Trophoblast cell (in vitro differentiated cells and primary cell): ENCODE measurements at regions not wholly inside any gene's neighbourhood (a gene's known extent, or its start where the extent isn't known, plus 50 kb on each side); places are given as distances from the start of the nearest gene placed in this dataset.
"Not testable (repeated sequence)": the region's sequence is repeated elsewhere in the genome, so short reads cannot be mapped to it uniquely, and the experiment has no call there.

Experiments used
- DNase-seq, 2 donors: peaks; one replicate each; pipeline ENCODE4 v3.0.0-alpha.2; 2016
- H2AFZ ChIP-seq: 2 replicates; pipeline ENCODE4 v1.6.1; 2013; ENCODE audit warnings: low read length, moderate library complexity, mild to moderate bottlenecking; ENCODE audit not compliant: insufficient read depth, poor library complexity
- H2AK5ac ChIP-seq: 2 replicates; pipeline ENCODE4 v1.6.1; 2013; ENCODE audit warnings: mild to moderate bottlenecking, low read length
- H2BK120ac ChIP-seq: 2 replicates; pipeline ENCODE4 v1.6.1; 2013; ENCODE audit warnings: low read length, mild to moderate bottlenecking, moderate library complexity; ENCODE audit not compliant: insufficient read depth, poor library complexity
- H2BK12ac ChIP-seq: 2 replicates; pipeline ENCODE4 v1.6.1; 2013; ENCODE audit warnings: mild to moderate bottlenecking, low read length, moderate library complexity
- H2BK5ac ChIP-seq: 2 replicates; pipeline ENCODE4 v1.6.1; 2013; ENCODE audit warnings: low read length, low read depth, moderate library complexity, mild to moderate bottlenecking; ENCODE audit not compliant: poor library complexity
- H3K14ac ChIP-seq: 2 replicates; pipeline ENCODE4 v1.6.1; 2013; ENCODE audit warnings: mild to moderate bottlenecking, low read length
- H3K18ac ChIP-seq: 2 replicates; pipeline ENCODE4 v1.6.1; 2013; ENCODE audit warnings: mild to moderate bottlenecking, low read length
- H3K23ac ChIP-seq: 2 replicates; pipeline ENCODE4 v1.6.1; 2013; ENCODE audit warnings: low read length
- H3K27ac ChIP-seq: 2 replicates; pipeline ENCODE4 v1.5.1; 2013; ENCODE audit warnings: low read depth, mild to moderate bottlenecking, inconsistent platforms, low read length, moderate library complexity
- H3K27me3 ChIP-seq: 2 replicates; pipeline ENCODE4 v1.6.1; 2013; ENCODE audit warnings: inconsistent platforms, mild to moderate bottlenecking, low read length, moderate library complexity; ENCODE audit not compliant: insufficient read depth
- H3K36me3 ChIP-seq, 2 experiments: 1 replicate in 1 of 2; 2 replicates in 1 of 2; pipeline ENCODE4 v1.6.1; 2013; ENCODE audit warnings: low read length in 2 of 2, mild to moderate bottlenecking in 2 of 2, moderate library complexity in 1 of 2; ENCODE audit not compliant: insufficient read depth in 2 of 2, control insufficient read depth in 1 of 2
- H3K4ac ChIP-seq: 2 replicates; pipeline ENCODE4 v1.6.1; 2013; ENCODE audit warnings: low read depth, mild to moderate bottlenecking, low read length, moderate library complexity
- H3K4me1 ChIP-seq, 2 experiments: 1 replicate in 1 of 2; 2 replicates in 1 of 2; pipeline ENCODE4 v1.6.1; 2013; ENCODE audit warnings: low read length in 2 of 2, mild to moderate bottlenecking in 2 of 2, moderate library complexity in 1 of 2; ENCODE audit not compliant: insufficient read depth in 2 of 2, control insufficient read depth in 1 of 2
- H3K4me2 ChIP-seq: 2 replicates; pipeline ENCODE4 v1.6.1; 2013; ENCODE audit warnings: inconsistent platforms, mild to moderate bottlenecking, low read length, moderate library complexity
- H3K4me3 ChIP-seq: 2 replicates; pipeline ENCODE4 v1.5.1; 2013; ENCODE audit warnings: mild to moderate bottlenecking, low read depth, low read length, inconsistent platforms
- H3K79me1 ChIP-seq: one replicate; pipeline ENCODE4 v1.6.1; 2013; ENCODE audit warnings: low read length
- H3K79me2 ChIP-seq: 2 replicates; pipeline ENCODE4 v1.6.1; 2013; ENCODE audit warnings: low read length, mild to moderate bottlenecking; ENCODE audit not compliant: control insufficient read depth, insufficient read depth, poor library complexity
- H3K9ac ChIP-seq: 2 replicates; pipeline ENCODE4 v1.6.1; 2013; ENCODE audit warnings: mild to moderate bottlenecking, low read length
- H3K9me3 ChIP-seq: 2 replicates; pipeline ENCODE4 v1.6.1; 2013; ENCODE audit warnings: low read depth, mild to moderate bottlenecking, control low read depth, inconsistent platforms, low read length; ENCODE audit not compliant: insufficient read depth
- H4K12ac ChIP-seq: 2 replicates; pipeline ENCODE4 v1.6.1; 2013; ENCODE audit warnings: low read depth, mild to moderate bottlenecking, low read length, moderate library complexity
- H4K8ac ChIP-seq: 2 replicates; pipeline ENCODE4 v1.6.1; 2013; ENCODE audit warnings: low read depth, mild to moderate bottlenecking, low read length, moderate library complexity
- H4K91ac ChIP-seq: one replicate; pipeline ENCODE4 v1.6.1; 2013; ENCODE audit warnings: low read depth, mild to moderate bottlenecking, low read length, moderate library complexity
- WGBS: extraction: QIAGEN DNeasy Blood & Tissue Kit; methylation state at CpG from one replicate; pipeline ENCODE4 v1.1.7; 2013; ENCODE audit warnings: missing lambda C conversion rate; ENCODE audit not compliant: insufficient read length, insufficient coverage; ENCODE audit errors: extremely low coverage; 5-methylcytosine and 5-hydroxymethylcytosine counted together

DNA sequence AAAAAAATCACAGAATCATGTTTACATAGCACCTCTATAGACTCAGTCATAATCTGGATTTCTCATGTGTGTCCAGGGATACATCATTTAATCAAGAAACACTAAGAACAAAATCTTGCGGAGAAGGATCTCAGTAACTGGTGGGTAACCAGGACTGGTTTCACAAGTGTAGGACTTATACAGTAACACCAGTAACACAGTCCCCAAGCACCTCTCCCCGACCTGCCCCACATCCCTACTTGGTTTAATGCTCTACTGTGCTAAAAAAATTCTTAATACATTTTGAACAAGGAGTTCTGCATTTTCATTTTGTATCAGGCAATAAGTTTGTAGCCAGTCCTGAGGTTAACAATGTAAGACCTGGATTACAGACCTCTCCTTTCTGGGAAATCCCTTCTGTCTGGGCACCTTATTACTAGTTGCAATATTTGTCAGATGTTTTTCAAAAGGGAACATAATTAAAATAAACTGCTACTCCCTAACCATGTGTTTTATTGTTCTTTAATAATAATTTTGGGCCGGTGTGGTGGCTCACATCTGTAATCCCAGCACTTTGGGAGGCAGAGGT, 57.6 kb upstream of the BBX start:
- H3K27ac ChIP-seq: no peak overlapping the region
- H3K9me3 ChIP-seq: no peaks in the 10 kb centered on the region
- no peak overlapping the region for H4K8ac ChIP-seq
- H3K9ac ChIP-seq: no peak overlapping the region
- no peak overlapping the region for H3K4me3 ChIP-seq
- no peak overlapping the region for H3K4ac ChIP-seq
- H3K4me2 ChIP-seq: no peak overlapping the region
- H3K14ac ChIP-seq: no peak overlapping the region
- no peaks in the 10 kb centered on the region for H3K36me3 ChIP-seq
- no peaks in the 10 kb centered on the region for H3K27me3 ChIP-seq
- no CpG with 5 or more reads among the region's 3 CpGs for WGBS
- no peak overlapping the region for H2AFZ ChIP-seq
- no peak overlapping the region for H4K12ac ChIP-seq
- H3K18ac ChIP-seq: no peak overlapping the region
- peak in 1 of 2 donors; percentile 18 for DNase-seq
- H4K91ac ChIP-seq: no peak overlapping the region
- H2BK5ac ChIP-seq: no peak overlapping the region
- H3K79me1 ChIP-seq: no peaks in the 10 kb centered on the region
- H3K23ac ChIP-seq: no peak overlapping the region
- no peaks in the 10 kb centered on the region for H3K4me1 ChIP-seq
- no peak overlapping the region for H2BK120ac ChIP-seq
- H2BK12ac ChIP-seq: no peak overlapping the region
- H3K79me2 ChIP-seq: no peaks in the 10 kb centered on the region
- H2AK5ac ChIP-seq: no peak overlapping the region

DNA sequence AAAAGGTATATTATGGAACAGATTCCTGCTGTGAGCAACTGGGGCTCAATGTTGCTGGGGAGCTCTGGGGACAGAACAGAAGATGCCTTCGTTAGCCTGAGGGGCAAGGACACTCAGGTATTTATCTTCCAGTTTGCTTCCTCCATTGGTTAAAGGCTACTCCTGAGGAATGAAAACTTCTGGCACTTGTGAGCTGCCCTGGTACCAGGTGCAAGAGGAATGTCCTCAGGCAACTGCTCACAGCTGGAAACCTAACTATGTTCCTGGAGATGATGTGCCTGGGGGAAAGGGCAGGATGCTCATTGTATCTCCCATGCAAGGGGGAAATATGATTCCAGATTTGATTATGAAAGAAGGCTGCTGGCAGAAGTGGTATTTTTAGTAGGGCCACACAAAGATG, 54.0 kb upstream of the BBX start:
- Histone ChIP-seq H4K12ac (no peak overlapping the region), H3K36me3 (no peaks in the 10 kb centered on the region), H2AK5ac (no peak overlapping the region), H3K27ac (no peak overlapping the region), H4K8ac (no peak overlapping the region), H3K79me2 (no peaks in the 10 kb centered on the region), H3K4me2 (no peak overlapping the region), H3K18ac (no peak overlapping the region), H2BK12ac (no peak overlapping the region), H4K91ac (no peak overlapping the region), H3K4me3 (no peak overlapping the region), H3K9me3 (no peaks in the 10 kb centered on the region), H2BK5ac (no peak overlapping the region), H3K27me3 (no peaks in the 10 kb centered on the region), H2BK120ac (no peak overlapping the region), H3K79me1 (no peaks in the 10 kb centered on the region), H2AFZ (no peak overlapping the region), H3K4ac (no peak overlapping the region), H3K14ac (no peak overlapping the region), H3K4me1 (no peaks in the 10 kb centered on the region), H3K9ac (no peak overlapping the region), H3K23ac (no peak overlapping the region)
- peak; percentile 83 to 93 for DNase-seq
- WGBS: no CpG with 5 or more reads among the region's 1 CpG

GRCh38 chr3:107470496-107470895, 52.3 kb upstream of the BBX start:
- H4K8ac ChIP-seq, H4K12ac ChIP-seq: not testable (repeated sequence)

More at GRCh38 chr3:107470496-107470895, 52.3 kb upstream of the BBX start:
- not testable (repeated sequence) for H4K91ac ChIP-seq, H3K27me3 ChIP-seq, DNase-seq, H3K79me1 ChIP-seq, H2AFZ ChIP-seq, H3K27ac ChIP-seq, H3K4me3 ChIP-seq, H3K4me2 ChIP-seq, H3K4me1 ChIP-seq, H3K36me3 ChIP-seq, H3K18ac ChIP-seq, H2AK5ac ChIP-seq, H3K4ac ChIP-seq, H3K79me2 ChIP-seq, H3K9me3 ChIP-seq, H2BK12ac ChIP-seq, H3K14ac ChIP-seq, H2BK5ac ChIP-seq, H2BK120ac ChIP-seq, H3K9ac ChIP-seq, H3K23ac ChIP-seq
- WGBS: no CpG with 5 or more reads among the region's 8 CpGs
